VCaP (cell line): ENCODE measurements at regions not wholly inside any gene's neighbourhood (a gene's known extent, or its start where the extent isn't known, plus 50 kb on each side); places are given as distances from the start of the nearest gene placed in this dataset.

ENCODE experiments used
- H3K27ac ChIP-seq: fragments of 450-650 bp; 2 replicates; pipeline ENCODE4 v1.5.1; 2017
- CTCF ChIP-seq: fragments of 450-650 bp; conservative IDR thresholded peaks from 2 replicates; pipeline ENCODE4 v1.5.1; 2017; ENCODE audit warnings: mild to moderate bottlenecking, moderate library complexity

GRCh38 chr1:118621839-118622238, 366.3 kb downstream of the TBX15 start:
- no peak overlapping the region for H3K27ac ChIP-seq
- TF ChIP-seq CTCF: no peak

- no peak overlapping the region for H3K27ac ChIP-seq
Observed at GRCh38 chr1:118618618-118619340, 369.4 kb downstream of the TBX15 start.

GRCh38 chr1:118617916-118618315, 370.2 kb downstream of the TBX15 start:
- no peak for TF ChIP-seq CTCF
- no peak overlapping the region for H3K27ac ChIP-seq

More at GRCh38 chr1:118618618-118619340, 369.4 kb downstream of the TBX15 start:
- TF ChIP-seq CTCF: no peak

GRCh38 chr1:118615066-118615465, 373.1 kb downstream of the TBX15 start:
- no peak for TF ChIP-seq CTCF
- H3K27ac ChIP-seq: no peak overlapping the region

GRCh38 chr1:118589238-118589846, 398.8 kb downstream of the TBX15 start:
- TF ChIP-seq CTCF: no peak
- no peak overlapping the region for H3K27ac ChIP-seq

- H3K27ac ChIP-seq: no peak overlapping the region
- no peak for TF ChIP-seq CTCF
Observed at GRCh38 chr1:118588566-118588965, 399.6 kb downstream of the TBX15 start.

GRCh38 chr1:118578276-118578675, 393.2 kb upstream of the SPAG17 start:
- H3K27ac ChIP-seq: no peak overlapping the region
- TF ChIP-seq CTCF: no peak
